Naive thymus-derived CD4-positive, alpha-beta T cell (primary cell): ENCODE measurements at regions not wholly inside any gene's neighbourhood (a gene's known extent, or its start where the extent isn't known, plus 50 kb on each side); places are given as distances from the start of the nearest gene placed in this dataset.
"Not testable (repeated sequence)": the region's sequence is repeated elsewhere in the genome, so short reads cannot be mapped to it uniquely, and the experiment has no call there.

ENCODE experiments used
- ATAC-seq: fragments of 150-1000 bp; cut with Tn5 transposase; 2 replicates; pipeline ENCODE4 v1.10.0; 2021; ENCODE audit warnings: mild to moderate bottlenecking, moderate library complexity
- CTCF ChIA-PET: fragments of 350-600 bp; sonication (Branson Sonifier 250); formaldehyde crosslinking; loops from one replicate; lab custom pipeline; 2021; ENCODE audit warnings: antibody characterized with exemption; lab: Charles Lee
- POLR2A ChIA-PET: fragments of 350-600 bp; sonication (Branson Sonifier 250); formaldehyde crosslinking; loops from one replicate; lab custom pipeline; 2021; ENCODE audit warnings: antibody characterized with exemption, inconsistent platforms; lab: Charles Lee
- DNase-seq, 9 donors: peaks; one replicate each; pipeline versions ENCODE4 v3.0.0 to v3.0.0-alpha.2; 2020 to 2022; ENCODE audit warnings: mixed read lengths in 1 of 9
- H3K27ac ChIP-seq: one replicate; pipeline ENCODE4 v1.7.0; 2013; ENCODE audit warnings: mild to moderate bottlenecking, low read depth, low read length, moderate library complexity
- H3K27me3 ChIP-seq, 2 donors: one replicate each; pipeline ENCODE4 v1.7.0; 2013; ENCODE audit warnings: low read length in 2 of 2, mild to moderate bottlenecking in 2 of 2, moderate library complexity in 2 of 2; ENCODE audit not compliant: control insufficient read depth in 2 of 2, insufficient read depth in 2 of 2
- H3K36me3 ChIP-seq, 3 experiments: 1 replicate in 2 of 3; 2 replicates in 1 of 3; pipeline ENCODE4 v1.7.0; 2013; ENCODE audit warnings: low read length in 3 of 3, mild to moderate bottlenecking in 3 of 3, moderate library complexity in 1 of 3; ENCODE audit not compliant: insufficient read depth in 3 of 3, control insufficient read depth in 2 of 3
- H3K4me1 ChIP-seq, 2 donors: one replicate each; pipeline ENCODE4 v1.7.0; 2013; ENCODE audit warnings: low read length in 2 of 2, mild to moderate bottlenecking in 2 of 2, moderate library complexity in 1 of 2; ENCODE audit not compliant: control insufficient read depth in 2 of 2, insufficient read depth in 2 of 2
- H3K4me3 ChIP-seq: 2 replicates; pipeline ENCODE4 v1.7.0; 2013; ENCODE audit warnings: mild to moderate bottlenecking, low read length
- H3K9me3 ChIP-seq, 3 experiments: 1 replicate in 2 of 3; 2 replicates in 1 of 3; pipeline ENCODE4 v1.7.0; 2013; ENCODE audit warnings: low read length in 3 of 3; ENCODE audit not compliant: control insufficient read depth in 2 of 3
- H3K27ac Mint-ChIP-seq, 9 donors: one replicate each; pipeline ENCODE4 v1.8.0; 2020 to 2022; ENCODE audit warnings: mixed read lengths in 9 of 9, mild to moderate bottlenecking in 8 of 9, moderate library complexity in 5 of 9, inconsistent platforms in 2 of 9
- H3K27me3 Mint-ChIP-seq, 5 donors: one replicate each; pipeline ENCODE4 v1.8.0; 2021 to 2022; ENCODE audit warnings: mixed read lengths in 5 of 5, mild to moderate bottlenecking in 1 of 5
- H3K36me3 Mint-ChIP-seq, 5 donors: one replicate each; pipeline ENCODE4 v1.8.0; 2020 to 2022; ENCODE audit warnings: mixed read lengths in 5 of 5, mild to moderate bottlenecking in 3 of 5, inconsistent platforms in 1 of 5
- H3K4me1 Mint-ChIP-seq, 7 donors: one replicate each; pipeline ENCODE4 v1.8.0; 2020 to 2022; ENCODE audit warnings: mixed read lengths in 7 of 7, mild to moderate bottlenecking in 3 of 7, inconsistent platforms in 1 of 7
- H3K4me3 Mint-ChIP-seq, 10 donors: one replicate each; pipeline ENCODE4 v1.8.0; 2020 to 2022; ENCODE audit warnings: mild to moderate bottlenecking in 10 of 10, mixed read lengths in 10 of 10, moderate library complexity in 6 of 10, inconsistent platforms in 2 of 10
- H3K9me3 Mint-ChIP-seq, 11 donors: one replicate each; pipeline ENCODE4 v1.8.0; 2020 to 2022; ENCODE audit warnings: mixed read lengths in 11 of 11, mild to moderate bottlenecking in 4 of 11, inconsistent platforms in 1 of 11, moderate library complexity in 1 of 11
- intact Hi-C, 2 donors: fragments of 100-400 bp; cut with micrococcal nuclease; formaldehyde crosslinking; loops; one replicate each; pipeline ENCODE4 v1.15.1; 2023

- H3K36me3 ChIP-seq = no peaks in the 10 kb centered on the region
- no peaks in the 10 kb centered on the region for H3K9me3 ChIP-seq
- CTCF ChIA-PET = no interaction called here
- no peaks in the 10 kb centered on the region for H3K4me1 ChIP-seq
- no peak overlapping the region for H3K4me3 Mint-ChIP-seq
- ATAC-seq (no peak), DNase-seq (no peak)
- H3K27me3 Mint-ChIP-seq = no peaks in the 10 kb centered on the region
- POLR2A ChIA-PET = no interaction called here
- H3K27ac ChIP-seq = no peak overlapping the region
- no peaks in the 10 kb centered on the region for H3K36me3 Mint-ChIP-seq
- H3K4me1 Mint-ChIP-seq = no peaks in the 10 kb centered on the region
- H3K9me3 Mint-ChIP-seq = peaks cover 0 to 5% (median 0%) of the 10 kb centered on the region in 11 donors
- no peak overlapping the region for H3K27ac Mint-ChIP-seq
- H3K4me3 ChIP-seq = no peak overlapping the region
- intact Hi-C loops = no loop called here
- no peaks in the 10 kb centered on the region for H3K27me3 ChIP-seq
Observed at GRCh38 chr13:81230386-81230785, 889.5 kb upstream of the SPRY2 start.

- ATAC-seq, CTCF ChIA-PET, H3K27ac ChIP-seq, H3K4me3 ChIP-seq, H3K4me1 Mint-ChIP-seq, H3K27me3 Mint-ChIP-seq, H3K36me3 ChIP-seq, H3K9me3 ChIP-seq, H3K27ac Mint-ChIP-seq, H3K36me3 Mint-ChIP-seq, H3K9me3 Mint-ChIP-seq, POLR2A ChIA-PET, H3K4me1 ChIP-seq, intact Hi-C loops, H3K4me3 Mint-ChIP-seq, DNase-seq, H3K27me3 ChIP-seq: not testable (repeated sequence)
Observed at GRCh38 chr13:81226830-81227229, 885.9 kb upstream of the SPRY2 start.

- no peaks in the 10 kb centered on the region for H3K36me3 ChIP-seq
- H3K9me3 Mint-ChIP-seq = peaks cover 0 to 14% (median 3%) of the 10 kb centered on the region in 11 donors
- intact Hi-C loops = no loop called here
- no peak for DNase-seq
- H3K27me3 ChIP-seq = no peaks in the 10 kb centered on the region
- H3K9me3 ChIP-seq = no peaks in the 10 kb centered on the region
- H3K27me3 Mint-ChIP-seq = no peaks in the 10 kb centered on the region
- no peak for ATAC-seq
- no peaks in the 10 kb centered on the region for H3K4me1 ChIP-seq
- POLR2A ChIA-PET = no interaction called here
- H3K27ac ChIP-seq = no peak overlapping the region
- H3K36me3 Mint-ChIP-seq = no peaks in the 10 kb centered on the region
- no peak overlapping the region for H3K4me3 ChIP-seq
- CTCF ChIA-PET = no interaction called here
- no peaks in the 10 kb centered on the region for H3K4me1 Mint-ChIP-seq
- H3K4me3 Mint-ChIP-seq = no peak overlapping the region
- H3K27ac Mint-ChIP-seq = no peak overlapping the region
Observed at GRCh38 chr13:81224209-81224833, 883.4 kb upstream of the SPRY2 start.

GRCh38 chr13:81223778-81224177 is 882.9 kb upstream of the SPRY2 start:
- no peak for DNase-seq
- no peak overlapping the region for H3K27ac Mint-ChIP-seq
- peaks cover 0 to 14% (median 3%) of the 10 kb centered on the region in 11 donors for H3K9me3 Mint-ChIP-seq
- H3K4me3 Mint-ChIP-seq = no peak overlapping the region
- Histone ChIP-seq H3K36me3 (no peaks in the 10 kb centered on the region), H3K27me3 (no peaks in the 10 kb centered on the region), H3K27ac (no peak overlapping the region), H3K4me3 (no peak overlapping the region), H3K4me1 (no peaks in the 10 kb centered on the region), H3K9me3 (no peaks in the 10 kb centered on the region)
- H3K27me3 Mint-ChIP-seq = no peaks in the 10 kb centered on the region
- ChIA-PET CTCF (no interaction called here), POLR2A (no interaction called here)
- H3K36me3 Mint-ChIP-seq = no peaks in the 10 kb centered on the region
- intact Hi-C loops = no loop called here
- H3K4me1 Mint-ChIP-seq = no peaks in the 10 kb centered on the region
- ATAC-seq = no peak

GRCh38 chr13:81211713-81212112 is 870.8 kb upstream of the SPRY2 start:
- H3K4me1 Mint-ChIP-seq = no peaks in the 10 kb centered on the region
- Histone ChIP-seq H3K27me3 (no peaks in the 10 kb centered on the region), H3K4me1 (no peaks in the 10 kb centered on the region), H3K9me3 (no peaks in the 10 kb centered on the region), H3K36me3 (no peaks in the 10 kb centered on the region), H3K27ac (no peak overlapping the region), H3K4me3 (no peak overlapping the region)
- H3K4me3 Mint-ChIP-seq = no peak overlapping the region
- no peaks in the 10 kb centered on the region for H3K27me3 Mint-ChIP-seq
- intact Hi-C loops = no loop called here
- H3K9me3 Mint-ChIP-seq = peaks cover 0 to 25% (median 6%) of the 10 kb centered on the region in 11 donors
- ATAC-seq (no peak), DNase-seq (no peak)
- POLR2A ChIA-PET = no interaction called here
- no peaks in the 10 kb centered on the region for H3K36me3 Mint-ChIP-seq
- CTCF ChIA-PET = no interaction called here
- no peak overlapping the region for H3K27ac Mint-ChIP-seq

- ChIA-PET POLR2A (no interaction called here), CTCF (no interaction called here)
- Histone ChIP-seq H3K27ac (no peak overlapping the region), H3K27me3 (no peaks in the 10 kb centered on the region), H3K4me3 (no peak overlapping the region), H3K4me1 (no peaks in the 10 kb centered on the region), H3K9me3 (no peaks in the 10 kb centered on the region), H3K36me3 (no peaks in the 10 kb centered on the region)
- intact Hi-C loops = no loop called here
- Mint-ChIP-seq H3K4me1 (no peaks in the 10 kb centered on the region), H3K9me3 (peaks cover 0 to 24% (median 6%) of the 10 kb centered on the region in 11 donors), H3K4me3 (no peak overlapping the region), H3K36me3 (no peaks in the 10 kb centered on the region), H3K27ac (no peak overlapping the region), H3K27me3 (no peaks in the 10 kb centered on the region)
- no peak for DNase-seq
- ATAC-seq = no peak
Observed at GRCh38 chr13:81207636-81208035, 866.7 kb upstream of the SPRY2 start.

- Histone ChIP-seq H3K9me3 (no peaks in the 10 kb centered on the region), H3K27me3 (no peaks in the 10 kb centered on the region), H3K4me3 (no peak overlapping the region), H3K4me1 (no peaks in the 10 kb centered on the region), H3K36me3 (no peaks in the 10 kb centered on the region), H3K27ac (no peak overlapping the region)
- no peaks in the 10 kb centered on the region for H3K36me3 Mint-ChIP-seq
- no peak overlapping the region for H3K4me3 Mint-ChIP-seq
- H3K4me1 Mint-ChIP-seq = no peaks in the 10 kb centered on the region
- ATAC-seq (no peak), DNase-seq (no peak)
- ChIA-PET CTCF (no interaction called here), POLR2A (no interaction called here)
- peaks cover 0 to 24% (median 6%) of the 10 kb centered on the region in 11 donors for H3K9me3 Mint-ChIP-seq
- H3K27me3 Mint-ChIP-seq = no peaks in the 10 kb centered on the region
- intact Hi-C loops = no loop called here
- no peak overlapping the region for H3K27ac Mint-ChIP-seq
Observed at GRCh38 chr13:81207231-81207630, 866.3 kb upstream of the SPRY2 start.
